ENCODE measurements at regions not wholly inside any gene's neighbourhood (a gene's known extent, or its start where the extent isn't known, plus 50 kb on each side); places are given as distances from the start of the nearest gene placed in this dataset.

DNA sequence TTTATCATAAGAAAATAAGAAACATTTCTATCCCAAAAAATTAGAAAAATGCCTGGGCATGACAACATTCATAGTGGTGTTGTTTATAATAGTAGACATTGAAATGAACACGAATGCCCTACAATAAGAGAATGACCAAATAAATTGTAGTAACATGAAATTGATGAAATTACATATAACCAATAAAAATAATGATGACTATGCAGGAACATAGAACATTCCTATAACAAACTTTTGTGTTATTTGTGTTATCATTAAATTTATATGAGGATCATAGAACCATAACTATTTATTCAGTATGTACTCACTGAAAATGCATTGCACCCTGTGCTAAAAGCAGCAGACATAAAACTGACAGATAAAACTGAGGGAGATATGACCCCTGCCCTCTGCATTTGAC lies 399.7 kb downstream of the CBLN4 start:
- Histone ChIP-seq H3K27ac (no peak overlapping the region), H3K4me1 (no peaks in the 10 kb centered on the region), H3K4me3 (no peak overlapping the region), H3K36me3 (no peaks in the 10 kb centered on the region), H3K9me3 (no peaks in the 10 kb centered on the region), H3K27me3 (no peaks in the 10 kb centered on the region)
- WGBS, 2 donors: 73 to 85% methylated on average over 1 of the region's 1 CpG
- no peak for TF ChIP-seq EP300 (IDR thresholded peaks at IDR 0.05)
- no peak for TF ChIP-seq POLR2AphosphoS5 (IDR thresholded peaks at IDR 0.05)
- no peak for TF ChIP-seq POLR2A (IDR thresholded peaks at IDR 0.05)
- TF ChIP-seq, protein P1, sequence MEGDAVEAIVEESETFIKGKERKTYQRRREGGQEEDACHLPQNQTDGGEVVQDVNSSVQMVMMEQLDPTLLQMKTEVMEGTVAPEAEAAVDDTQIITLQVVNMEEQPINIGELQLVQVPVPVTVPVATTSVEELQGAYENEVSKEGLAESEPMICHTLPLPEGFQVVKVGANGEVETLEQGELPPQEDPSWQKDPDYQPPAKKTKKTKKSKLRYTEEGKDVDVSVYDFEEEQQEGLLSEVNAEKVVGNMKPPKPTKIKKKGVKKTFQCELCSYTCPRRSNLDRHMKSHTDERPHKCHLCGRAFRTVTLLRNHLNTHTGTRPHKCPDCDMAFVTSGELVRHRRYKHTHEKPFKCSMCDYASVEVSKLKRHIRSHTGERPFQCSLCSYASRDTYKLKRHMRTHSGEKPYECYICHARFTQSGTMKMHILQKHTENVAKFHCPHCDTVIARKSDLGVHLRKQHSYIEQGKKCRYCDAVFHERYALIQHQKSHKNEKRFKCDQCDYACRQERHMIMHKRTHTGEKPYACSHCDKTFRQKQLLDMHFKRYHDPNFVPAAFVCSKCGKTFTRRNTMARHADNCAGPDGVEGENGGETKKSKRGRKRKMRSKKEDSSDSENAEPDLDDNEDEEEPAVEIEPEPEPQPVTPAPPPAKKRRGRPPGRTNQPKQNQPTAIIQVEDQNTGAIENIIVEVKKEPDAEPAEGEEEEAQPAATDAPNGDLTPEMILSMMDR (IDR thresholded peaks at IDR 0.05): no peak
- no peak for DNase-seq
- ATAC-seq (ENCODE audit: low FRiP score in 2 of 2): no peak

DNA sequence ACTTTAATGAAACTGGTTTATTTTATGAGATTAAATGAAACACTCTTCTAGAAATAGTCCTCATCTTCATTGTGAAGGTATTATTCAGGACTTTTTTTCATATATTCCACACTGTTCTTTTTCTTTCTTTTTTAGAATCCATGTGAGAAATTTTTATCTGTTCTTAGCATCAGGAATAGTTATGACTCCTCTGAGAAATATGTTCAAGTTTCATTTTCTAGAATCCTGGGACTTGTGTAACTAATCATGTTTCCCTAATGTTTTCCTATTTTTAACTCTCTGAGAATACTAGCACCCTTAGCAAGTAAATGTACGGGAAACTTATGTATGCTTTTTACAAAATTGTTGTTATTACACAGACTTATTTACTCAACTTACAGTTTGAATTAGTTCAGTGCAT lies 407.8 kb downstream of the CBLN4 start:
- Histone ChIP-seq H3K27me3 (no peaks in the 10 kb centered on the region), H3K9me3 (no peaks in the 10 kb centered on the region), H3K4me1 (no peaks in the 10 kb centered on the region), H3K27ac (no peak overlapping the region), H3K4me3 (no peak overlapping the region), H3K36me3 (no peaks in the 10 kb centered on the region)
- 75 to 83% methylated on average over 1 of the region's 1 CpG for WGBS, 2 donors
- DNase-seq: no peak
- ATAC-seq (ENCODE audit: low FRiP score in 2 of 2): no peak
- TF ChIP-seq EP300 (IDR thresholded peaks at IDR 0.05) (no peak), POLR2A (IDR thresholded peaks at IDR 0.05) (no peak), POLR2AphosphoS5 (IDR thresholded peaks at IDR 0.05) (no peak)
- TF ChIP-seq, protein P1 (IDR thresholded peaks at IDR 0.05): no peak

DNA sequence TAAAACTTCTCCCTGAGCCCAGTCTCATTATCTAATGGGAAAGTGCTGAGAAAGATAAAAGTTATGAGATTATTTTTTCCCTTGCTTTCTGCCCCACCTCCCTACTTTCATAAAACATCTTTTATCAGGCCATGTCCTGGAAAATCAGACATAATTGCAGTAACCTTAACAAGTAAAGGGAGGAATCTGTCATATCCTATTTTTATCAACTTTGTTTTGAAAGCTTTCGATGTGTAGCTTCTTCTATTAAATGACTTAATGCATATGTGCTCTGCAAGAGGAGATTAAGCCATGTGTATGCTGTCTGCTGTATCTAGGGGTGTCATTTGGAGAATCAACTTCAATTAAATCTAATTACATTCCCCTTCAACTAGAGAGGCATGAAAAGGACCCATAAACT lies 408.9 kb downstream of the CBLN4 start:
- Histone ChIP-seq H3K27me3 (no peaks in the 10 kb centered on the region), H3K4me1 (no peaks in the 10 kb centered on the region), H3K9me3 (no peaks in the 10 kb centered on the region), H3K36me3 (no peaks in the 10 kb centered on the region), H3K27ac (no peak overlapping the region), H3K4me3 (no peak overlapping the region)
- ATAC-seq (ENCODE audit: low FRiP score in 2 of 2): no peak
- no peak for DNase-seq
- TF ChIP-seq POLR2AphosphoS5 (IDR thresholded peaks at IDR 0.05) (no peak), POLR2A (IDR thresholded peaks at IDR 0.05) (no peak), EP300 (IDR thresholded peaks at IDR 0.05) (no peak)
- TF ChIP-seq, protein P1 (IDR thresholded peaks at IDR 0.05): no peak
- WGBS, 2 donors: 74 to 75% methylated on average over 1 of the region's 1 CpG

DNA sequence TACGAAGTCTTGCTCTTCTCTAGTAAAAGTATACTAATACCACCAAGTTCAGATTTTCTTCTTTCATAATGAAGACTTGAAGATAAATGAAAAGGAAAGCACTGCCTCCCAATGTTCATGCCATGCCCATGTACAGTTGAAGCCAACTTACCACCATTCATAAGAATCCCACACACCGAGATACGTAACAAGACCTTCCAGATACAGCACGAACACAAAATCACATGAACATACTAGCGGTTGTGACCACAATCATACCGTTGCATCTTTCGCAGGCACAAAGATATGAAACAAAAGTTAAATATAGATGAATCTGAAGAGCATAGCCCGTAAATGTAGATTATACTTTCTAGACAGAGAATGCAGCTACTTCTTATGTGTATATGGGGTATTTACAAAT lies 412.5 kb downstream of the CBLN4 start:
- H3K27me3 ChIP-seq: no peaks in the 10 kb centered on the region
- no peak for TF ChIP-seq POLR2AphosphoS5 (IDR thresholded peaks at IDR 0.05)
- H3K4me1 ChIP-seq: no peaks in the 10 kb centered on the region
- H3K4me3 ChIP-seq: no peak overlapping the region
- no peaks in the 10 kb centered on the region for H3K9me3 ChIP-seq
- WGBS, 2 donors: 88 to 94% methylated on average over 8 of the region's 8 CpGs
- ATAC-seq (ENCODE audit: low FRiP score in 2 of 2) (no peak), DNase-seq (no peak)
- no peaks in the 10 kb centered on the region for H3K36me3 ChIP-seq
- H3K27ac ChIP-seq: no peak overlapping the region

DNA sequence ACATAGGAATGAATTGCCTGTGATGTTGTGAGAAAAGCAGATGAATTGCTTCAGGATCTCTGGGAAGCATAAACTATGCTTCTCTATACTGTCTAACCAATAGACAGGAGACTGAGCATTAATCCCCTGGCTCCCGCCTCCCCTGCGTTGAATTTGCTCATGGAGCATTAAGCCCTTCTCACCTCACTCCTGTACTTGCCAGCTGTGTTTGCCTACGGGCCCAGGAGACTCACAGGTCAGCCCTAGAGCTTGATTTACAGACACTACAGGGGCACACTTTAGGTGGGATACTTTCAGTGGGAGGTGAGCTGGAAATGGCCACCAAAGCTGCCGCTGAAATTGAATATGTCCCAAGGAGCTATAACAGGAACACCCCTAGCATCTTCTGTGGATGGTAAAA lies 418.7 kb downstream of the CBLN4 start:
- H3K9me3 ChIP-seq: no peaks in the 10 kb centered on the region
- no peaks in the 10 kb centered on the region for H3K27me3 ChIP-seq
- WGBS, 2 donors: 58 to 62% methylated on average over 4 of the region's 4 CpGs
- ATAC-seq (ENCODE audit: low FRiP score in 2 of 2) (no peak), DNase-seq (no peak)
- H3K27ac ChIP-seq: no peak overlapping the region
- TF ChIP-seq POLR2AphosphoS5 (IDR thresholded peaks at IDR 0.05): no peak
- TF ChIP-seq POLR2A (IDR thresholded peaks at IDR 0.05): no peak
- TF ChIP-seq EP300 (IDR thresholded peaks at IDR 0.05): no peak
- TF ChIP-seq, protein P1 (IDR thresholded peaks at IDR 0.05): no peak
- H3K36me3 ChIP-seq: no peaks in the 10 kb centered on the region
- no peaks in the 10 kb centered on the region for H3K4me1 ChIP-seq
- H3K4me3 ChIP-seq: no peak overlapping the region
